Liver (tissue), 8 donors: ENCODE measurements at regions not wholly inside any gene's neighbourhood (a gene's known extent, or its start where the extent isn't known, plus 50 kb on each side); places are given as distances from the start of the nearest gene placed in this dataset.

Experiments used
- DNase-seq: peaks from one replicate; pipeline ENCODE4 v3.0.0-alpha.2; 2017; ENCODE audit warnings: low spot score
- H3K27ac ChIP-seq, 2 donors: one replicate each; pipeline ENCODE4 v1.7.0; 2013; ENCODE audit warnings: inconsistent platforms in 2 of 2, low read length in 2 of 2, control low read depth in 1 of 2, low read depth in 1 of 2, mild to moderate bottlenecking in 1 of 2
- H3K27me3 ChIP-seq, 4 donors: one replicate each; pipeline versions ENCODE4 v1.6.1 to v1.7.0; 2013; ENCODE audit warnings: low read length in 3 of 4, inconsistent platforms in 1 of 4, mild to moderate bottlenecking in 1 of 4, moderate library complexity in 1 of 4; ENCODE audit not compliant: control insufficient read depth in 4 of 4, insufficient read depth in 4 of 4
- H3K36me3 ChIP-seq, 4 donors: one replicate each; pipeline versions ENCODE4 v1.6.1 to v1.7.0; 2013; ENCODE audit warnings: low read length in 3 of 4, mild to moderate bottlenecking in 3 of 4, low read depth in 1 of 4, moderate library complexity in 1 of 4; ENCODE audit not compliant: control insufficient read depth in 4 of 4, insufficient read depth in 3 of 4
- H3K4me1 ChIP-seq, 4 donors: one replicate each; pipeline versions ENCODE4 v1.6.1 to v1.7.0; 2013; ENCODE audit warnings: low read length in 3 of 4, mild to moderate bottlenecking in 3 of 4, moderate library complexity in 1 of 4; ENCODE audit not compliant: control insufficient read depth in 4 of 4, insufficient read depth in 4 of 4
- H3K4me3 ChIP-seq, 3 donors: one replicate each; pipeline versions ENCODE4 v1.6.1 to v1.7.0; 2013; ENCODE audit warnings: low read length in 3 of 3, control low read depth in 1 of 3, low read depth in 1 of 3, mild to moderate bottlenecking in 1 of 3
- H3K9ac ChIP-seq, 2 donors: one replicate each; pipeline ENCODE4 v1.7.0; 2013; ENCODE audit warnings: low read length in 2 of 2, mild to moderate bottlenecking in 2 of 2, moderate library complexity in 2 of 2, control low read depth in 1 of 2, low read depth in 1 of 2
- H3K9me3 ChIP-seq, 4 donors: one replicate each; pipeline versions ENCODE4 v1.6.1 to v1.7.0; 2013; ENCODE audit warnings: low read length in 3 of 4; ENCODE audit not compliant: control insufficient read depth in 4 of 4
- CTCF ChIP-seq: fragments of 150-350 bp; IDR thresholded peaks from 2 replicates; pipeline ENCODE4 v1.5.1; 2017; ENCODE audit warnings: improper control_type of control experiment, low read depth, low read length; ENCODE audit not compliant: missing input control
- EGR1 ChIP-seq, 2 donors: IDR thresholded peaks; 2 replicates each; pipeline ENCODE4 v1.6.1; 2016 to 2018; ENCODE audit warnings: antibody characterized with exemption in 2 of 2, low read depth in 2 of 2
- FOXA2 ChIP-seq: IDR thresholded peaks from 2 replicates; pipeline ENCODE4 v1.6.1; 2016; ENCODE audit warnings: antibody characterized with exemption
- GABPA ChIP-seq, 2 donors: IDR thresholded peaks in 1 of 2; conservative IDR thresholded peaks in 1 of 2; 2 replicates each; pipeline ENCODE4 v1.6.1; 2016; ENCODE audit warnings: antibody characterized with exemption in 2 of 2, mild to moderate bottlenecking in 1 of 2, moderate library complexity in 1 of 2
- HNF4A ChIP-seq, 2 donors: conservative IDR thresholded peaks; 2 replicates each; pipeline ENCODE4 v1.6.1; 2016; ENCODE audit warnings: antibody characterized with exemption in 2 of 2, mild to moderate bottlenecking in 2 of 2
- JUND ChIP-seq, 2 donors: IDR thresholded peaks; 2 replicates each; pipeline ENCODE4 v1.6.1; 2016; ENCODE audit warnings: antibody characterized with exemption in 2 of 2
- RAD21 ChIP-seq, 2 donors: IDR thresholded peaks; 2 replicates each; pipeline ENCODE4 v1.6.1; 2016; ENCODE audit warnings: antibody characterized with exemption in 2 of 2, mild to moderate bottlenecking in 2 of 2
- RXRA ChIP-seq, 2 donors: IDR thresholded peaks; 2 replicates each; pipeline ENCODE4 v1.6.1; 2017 to 2018; ENCODE audit warnings: antibody characterized with exemption in 2 of 2, mild to moderate bottlenecking in 1 of 2
- SP1 ChIP-seq: IDR thresholded peaks from 2 replicates; pipeline ENCODE4 v1.6.1; 2018; ENCODE audit warnings: antibody characterized with exemption, mild to moderate bottlenecking
- YY1 ChIP-seq: IDR thresholded peaks from 2 replicates; pipeline ENCODE4 v1.6.1; 2016; ENCODE audit warnings: antibody characterized with exemption, mild to moderate bottlenecking
- ZBTB33 ChIP-seq: IDR thresholded peaks from 2 replicates; pipeline ENCODE4 v1.6.1; 2016; ENCODE audit warnings: antibody characterized with exemption
- WGBS: extraction: QIAGEN DNeasy Blood & Tissue Kit; methylation state at CpG from one replicate; pipeline ENCODE4 v1.1.7; 2013; 5-methylcytosine and 5-hydroxymethylcytosine counted together
- TF ChIP-seq, protein P1 (sequence below): IDR thresholded peaks from 2 replicates; pipeline ENCODE4 v1.6.1; 2016; ENCODE audit warnings: antibody characterized with exemption, mild to moderate bottlenecking
- TF ChIP-seq, protein P2 (sequence below): IDR thresholded peaks from 2 replicates; pipeline ENCODE4 v1.6.1; 2016; ENCODE audit warnings: antibody characterized with exemption
- TF ChIP-seq, protein P3 (sequence below): IDR thresholded peaks from 2 replicates; pipeline ENCODE4 v1.6.1; 2016; ENCODE audit warnings: antibody characterized with exemption
- donor health status: healthy.
- donor health status: healthy.
- donor health status: healthy.
- donor health status: healthy.
- donor health status: healthy.

DNA sequence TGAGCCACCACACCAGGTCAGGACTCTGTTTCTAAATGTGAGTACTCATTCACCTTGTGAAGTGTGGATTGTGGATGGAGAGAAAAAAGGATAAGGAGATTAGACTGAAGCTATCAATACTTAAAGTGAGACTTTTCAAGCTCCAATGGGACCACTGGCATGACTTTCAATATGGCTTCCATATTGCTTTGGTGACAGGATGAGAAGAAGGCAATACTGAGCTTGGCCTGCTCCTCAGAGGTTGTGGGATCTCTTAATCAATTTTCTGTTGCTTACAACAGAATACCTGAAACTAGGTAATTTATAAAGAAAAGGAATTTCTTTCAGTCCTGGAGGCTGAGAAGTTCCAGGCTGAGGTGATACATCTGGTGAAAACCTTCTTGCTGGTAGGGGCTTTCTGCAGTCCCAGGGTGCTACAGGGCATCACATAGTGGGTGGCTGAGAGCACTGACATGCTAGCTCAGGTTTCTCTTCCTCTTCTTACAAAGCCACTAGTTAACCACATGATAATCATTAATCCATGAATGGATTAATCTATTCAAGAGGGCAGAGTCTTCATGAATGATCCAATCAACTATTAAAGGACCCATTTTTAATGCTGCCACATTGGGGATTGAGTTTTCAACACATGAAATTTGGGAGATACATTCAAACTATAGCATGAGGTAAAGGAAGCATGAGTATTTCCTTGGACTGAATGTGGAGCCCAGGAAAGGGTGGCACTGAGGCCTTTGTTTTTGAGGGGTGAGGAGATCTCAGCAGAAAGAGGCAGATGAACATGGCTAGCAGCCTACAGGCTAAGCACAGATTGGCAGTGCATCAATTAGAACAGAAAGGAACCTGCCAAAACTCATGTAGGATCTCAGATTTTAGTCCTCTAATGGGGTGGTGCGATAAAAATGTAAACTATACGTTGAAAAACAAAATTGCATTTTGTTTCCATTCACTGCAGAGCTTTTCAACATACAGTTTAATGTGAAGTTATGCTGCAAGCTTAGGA, 274.5 kb downstream of the PIK3C3 start:
- Histone ChIP-seq H3K27me3 (no peaks in the 10 kb centered on the region), H3K9ac (no peak overlapping the region), H3K9me3 (no peaks in the 10 kb centered on the region), H3K4me1 (no peaks in the 10 kb centered on the region), H3K36me3 (no peaks in the 10 kb centered on the region), H3K27ac (no peak overlapping the region), H3K4me3 (no peak overlapping the region)
- TF ChIP-seq HNF4A (conservative IDR thresholded peaks at IDR 0.05) (no peak), JUND (IDR thresholded peaks at IDR 0.05) (no peak), RAD21 (IDR thresholded peaks at IDR 0.05) (no peak), GABPA (IDR thresholded peaks at IDR 0.05 in 1 of 2, conservative IDR thresholded peaks at IDR 0.05 in 1 of 2) (no peak), ZBTB33 (no peak), CTCF (no peak), EGR1 (IDR thresholded peaks at IDR 0.05; ENCODE audit: low read depth in 2 of 2) (no peak), RXRA (IDR thresholded peaks at IDR 0.05) (no peak), SP1 (no peak), YY1 (no peak), FOXA2 (no peak)
- TF ChIP-seq, protein P1, sequence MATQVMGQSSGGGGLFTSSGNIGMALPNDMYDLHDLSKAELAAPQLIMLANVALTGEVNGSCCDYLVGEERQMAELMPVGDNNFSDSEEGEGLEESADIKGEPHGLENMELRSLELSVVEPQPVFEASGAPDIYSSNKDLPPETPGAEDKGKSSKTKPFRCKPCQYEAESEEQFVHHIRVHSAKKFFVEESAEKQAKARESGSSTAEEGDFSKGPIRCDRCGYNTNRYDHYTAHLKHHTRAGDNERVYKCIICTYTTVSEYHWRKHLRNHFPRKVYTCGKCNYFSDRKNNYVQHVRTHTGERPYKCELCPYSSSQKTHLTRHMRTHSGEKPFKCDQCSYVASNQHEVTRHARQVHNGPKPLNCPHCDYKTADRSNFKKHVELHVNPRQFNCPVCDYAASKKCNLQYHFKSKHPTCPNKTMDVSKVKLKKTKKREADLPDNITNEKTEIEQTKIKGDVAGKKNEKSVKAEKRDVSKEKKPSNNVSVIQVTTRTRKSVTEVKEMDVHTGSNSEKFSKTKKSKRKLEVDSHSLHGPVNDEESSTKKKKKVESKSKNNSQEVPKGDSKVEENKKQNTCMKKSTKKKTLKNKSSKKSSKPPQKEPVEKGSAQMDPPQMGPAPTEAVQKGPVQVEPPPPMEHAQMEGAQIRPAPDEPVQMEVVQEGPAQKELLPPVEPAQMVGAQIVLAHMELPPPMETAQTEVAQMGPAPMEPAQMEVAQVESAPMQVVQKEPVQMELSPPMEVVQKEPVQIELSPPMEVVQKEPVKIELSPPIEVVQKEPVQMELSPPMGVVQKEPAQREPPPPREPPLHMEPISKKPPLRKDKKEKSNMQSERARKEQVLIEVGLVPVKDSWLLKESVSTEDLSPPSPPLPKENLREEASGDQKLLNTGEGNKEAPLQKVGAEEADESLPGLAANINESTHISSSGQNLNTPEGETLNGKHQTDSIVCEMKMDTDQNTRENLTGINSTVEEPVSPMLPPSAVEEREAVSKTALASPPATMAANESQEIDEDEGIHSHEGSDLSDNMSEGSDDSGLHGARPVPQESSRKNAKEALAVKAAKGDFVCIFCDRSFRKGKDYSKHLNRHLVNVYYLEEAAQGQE: no peak
- TF ChIP-seq, protein P2, sequence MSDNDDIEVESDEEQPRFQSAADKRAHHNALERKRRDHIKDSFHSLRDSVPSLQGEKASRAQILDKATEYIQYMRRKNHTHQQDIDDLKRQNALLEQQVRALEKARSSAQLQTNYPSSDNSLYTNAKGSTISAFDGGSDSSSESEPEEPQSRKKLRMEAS: no peak
- TF ChIP-seq, protein P3, sequence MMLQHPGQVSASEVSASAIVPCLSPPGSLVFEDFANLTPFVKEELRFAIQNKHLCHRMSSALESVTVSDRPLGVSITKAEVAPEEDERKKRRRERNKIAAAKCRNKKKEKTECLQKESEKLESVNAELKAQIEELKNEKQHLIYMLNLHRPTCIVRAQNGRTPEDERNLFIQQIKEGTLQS: no peak
- DNase-seq: no peak
- 96% methylated on average over 2 of the region's 2 CpGs for WGBS
